Stimulated activated memory B cell treated with anti-CD40 and anti-IgM and Interleukin-4, amounts not matched to agents 10 μg/mL and 1 μg/mL and 100 μg/mL, for 72 hours (primary cell): ENCODE measurements at regions not wholly inside any gene's neighbourhood (a gene's known extent, or its start where the extent isn't known, plus 50 kb on each side); places are given as distances from the start of the nearest gene placed in this dataset.

Source experiments
- ATAC-seq: fragments of 150-1000 bp; cut with Tn5 transposase; 2 replicates; pipeline ENCODE4 v1.10.0; 2021
- H3K27ac Mint-ChIP-seq: one replicate; pipeline ENCODE4 v1.8.0; 2022; ENCODE audit warnings: mild to moderate bottlenecking, mixed read lengths
- H3K27me3 Mint-ChIP-seq: one replicate; pipeline ENCODE4 v1.8.0; 2022; ENCODE audit warnings: mixed read lengths
- H3K36me3 Mint-ChIP-seq: one replicate; pipeline ENCODE4 v1.8.0; 2022; ENCODE audit warnings: mixed read lengths
- H3K4me1 Mint-ChIP-seq: one replicate; pipeline ENCODE4 v1.8.0; 2022; ENCODE audit warnings: mixed read lengths
- H3K4me3 Mint-ChIP-seq: one replicate; pipeline ENCODE4 v1.8.0; 2022; ENCODE audit warnings: mild to moderate bottlenecking, moderate library complexity, mixed read lengths
- H3K9me3 Mint-ChIP-seq: one replicate; pipeline ENCODE4 v1.8.0; 2022; ENCODE audit warnings: mixed read lengths

DNA sequence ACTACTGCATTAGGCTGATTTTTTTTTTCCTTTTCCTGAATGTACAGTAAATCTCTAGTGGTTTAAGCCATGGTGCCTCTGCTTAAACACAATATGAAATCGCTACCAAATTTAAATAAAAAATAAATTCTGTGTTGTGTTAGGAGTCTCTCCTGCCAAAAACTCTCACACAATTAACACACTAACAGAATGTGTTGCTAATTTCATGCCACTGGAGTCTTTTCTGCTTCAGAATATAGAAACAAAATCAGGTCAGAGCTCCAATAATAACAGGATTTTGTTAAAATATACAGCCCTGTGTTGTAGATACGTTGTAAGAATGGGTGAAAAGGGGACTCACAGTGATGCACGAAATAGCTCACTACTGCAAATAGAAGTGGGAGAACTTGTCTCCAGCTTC is 398.8 kb downstream of the ZSWIM6 start:
- Mint-ChIP-seq H3K9me3 (no peaks in the 10 kb centered on the region), H3K4me1 (no peaks in the 10 kb centered on the region), H3K4me3 (no peak overlapping the region), H3K27me3 (peaks cover 26% of the 10 kb centered on the region), H3K27ac (no peak overlapping the region), H3K36me3 (no peaks in the 10 kb centered on the region)
- no peak for ATAC-seq

DNA sequence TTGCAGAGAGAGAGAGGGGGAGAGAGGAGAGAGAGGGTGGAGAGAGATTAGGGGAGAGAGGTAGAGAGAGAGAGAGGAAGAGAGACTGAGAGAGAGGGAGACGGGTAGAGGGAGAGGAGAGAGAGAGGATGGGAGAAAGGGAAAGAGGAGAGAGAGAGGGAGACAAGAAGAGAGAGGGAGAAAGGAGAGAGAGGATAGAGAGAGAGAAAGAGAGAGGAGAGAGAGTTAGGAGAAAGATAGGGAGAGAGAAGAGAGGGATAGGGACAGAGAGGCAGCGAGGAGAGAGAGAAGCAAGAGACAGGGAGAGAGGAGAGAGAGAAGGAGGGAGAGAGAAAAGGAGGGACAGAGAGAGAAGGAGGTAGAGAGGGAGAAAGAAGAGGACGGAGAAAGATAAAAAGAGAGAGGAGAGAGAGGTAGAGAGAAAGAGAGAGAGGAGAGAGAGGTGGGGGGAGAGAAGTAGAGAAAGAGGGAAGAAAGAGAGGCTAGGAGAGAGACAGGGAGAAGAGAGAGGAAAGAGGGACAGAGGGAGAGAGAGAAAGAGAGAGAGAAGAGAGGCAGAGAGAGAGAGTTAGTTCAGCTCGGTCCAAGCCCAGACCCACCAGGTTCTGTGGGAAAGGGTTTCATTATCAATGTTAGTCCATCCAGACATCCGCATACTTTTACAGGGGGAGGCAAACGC is 399.3 kb downstream of the ZSWIM6 start:
- no peak overlapping the region for H3K27ac Mint-ChIP-seq
- H3K27me3 Mint-ChIP-seq, result peaks cover 22% of the 10 kb centered on the region
- H3K4me3 Mint-ChIP-seq, result no peak overlapping the region
- H3K9me3 Mint-ChIP-seq, result no peaks in the 10 kb centered on the region
- no peaks in the 10 kb centered on the region for H3K36me3 Mint-ChIP-seq
- no peak for ATAC-seq
- no peaks in the 10 kb centered on the region for H3K4me1 Mint-ChIP-seq

- no peaks in the 10 kb centered on the region for H3K4me1 Mint-ChIP-seq
- peaks cover 22% of the 10 kb centered on the region for H3K27me3 Mint-ChIP-seq
- ATAC-seq, result no peak
- no peaks in the 10 kb centered on the region for H3K9me3 Mint-ChIP-seq
- H3K27ac Mint-ChIP-seq, result no peak overlapping the region
- no peaks in the 10 kb centered on the region for H3K36me3 Mint-ChIP-seq
- no peak overlapping the region for H3K4me3 Mint-ChIP-seq
Observed at GRCh38 chr5:61731946-61732314, 399.9 kb downstream of the ZSWIM6 start.

DNA sequence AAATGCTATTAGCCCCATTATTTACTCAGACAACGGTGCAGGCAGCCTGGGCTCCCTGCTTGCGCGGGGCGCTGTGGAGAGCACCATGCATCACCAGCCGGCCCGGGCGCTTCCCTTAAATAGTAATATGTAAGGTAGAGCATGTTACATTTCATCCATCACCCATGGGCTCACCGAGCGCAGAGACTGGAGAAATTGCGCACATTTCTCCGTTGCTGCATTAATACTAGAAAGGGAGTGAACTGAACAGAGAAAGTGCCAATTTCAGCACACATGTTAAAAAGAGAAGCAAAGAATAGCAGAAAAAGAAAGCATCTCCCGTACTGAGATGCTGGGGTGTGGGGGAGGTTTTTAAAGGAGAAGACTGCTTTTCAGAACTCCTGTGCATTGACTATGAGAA is 400.3 kb downstream of the ZSWIM6 start:
- no peak overlapping the region for H3K4me3 Mint-ChIP-seq
- ATAC-seq, result no peak

DNA sequence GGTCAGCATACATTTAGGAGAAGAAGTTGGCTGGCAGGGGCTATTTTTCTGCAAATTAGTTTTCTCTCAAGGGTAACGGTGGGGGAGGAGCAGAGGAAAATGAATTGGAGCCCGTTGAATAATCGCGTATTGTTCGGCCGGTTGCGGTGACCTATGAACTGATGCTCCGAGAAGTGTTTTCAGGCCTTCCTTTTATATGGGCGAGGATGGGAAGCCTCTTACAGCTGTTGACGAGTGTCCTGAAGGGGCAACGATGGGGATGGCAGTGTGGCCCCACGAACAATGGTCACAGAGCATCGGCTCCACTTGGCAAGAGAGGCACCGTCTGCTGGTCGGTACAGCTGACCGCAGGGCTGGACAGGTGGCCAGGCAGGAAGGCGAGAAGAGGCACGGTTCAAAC is 400.7 kb downstream of the ZSWIM6 start:
- Mint-ChIP-seq H3K4me3 (no peak overlapping the region), H3K27me3 (peaks cover 22% of the 10 kb centered on the region), H3K36me3 (no peaks in the 10 kb centered on the region), H3K9me3 (no peaks in the 10 kb centered on the region), H3K4me1 (no peaks in the 10 kb centered on the region), H3K27ac (no peak overlapping the region)
- no peak for ATAC-seq

More for the DNA sequence above, 400.3 kb downstream of the ZSWIM6 start:
- no peaks in the 10 kb centered on the region for H3K4me1 Mint-ChIP-seq
- no peak overlapping the region for H3K27ac Mint-ChIP-seq
- no peaks in the 10 kb centered on the region for H3K9me3 Mint-ChIP-seq
- no peaks in the 10 kb centered on the region for H3K36me3 Mint-ChIP-seq
- peaks cover 22% of the 10 kb centered on the region for H3K27me3 Mint-ChIP-seq

DNA sequence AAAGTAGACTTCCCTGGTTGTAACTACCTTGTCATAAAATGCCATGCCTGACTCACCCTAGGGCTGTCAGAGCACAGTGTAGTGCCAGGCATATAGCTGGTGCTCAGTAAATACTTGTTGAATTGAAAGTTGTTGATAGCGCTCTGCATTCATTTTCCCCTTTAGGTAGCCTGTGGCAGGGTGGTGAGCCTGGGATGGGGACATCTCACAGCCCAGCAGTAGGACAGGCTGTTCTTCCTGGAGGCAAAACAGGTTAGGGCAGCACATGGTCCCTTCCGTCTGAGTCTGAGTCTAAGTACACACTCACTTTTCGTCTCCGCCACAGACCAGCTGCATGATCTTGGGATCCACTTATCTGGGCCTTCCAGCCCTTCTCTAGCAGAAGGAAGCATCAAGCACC is 401.9 kb downstream of the ZSWIM6 start:
- Mint-ChIP-seq H3K27me3 (peaks cover 22% of the 10 kb centered on the region), H3K4me3 (no peak overlapping the region), H3K9me3 (no peaks in the 10 kb centered on the region), H3K36me3 (no peaks in the 10 kb centered on the region), H3K27ac (no peak overlapping the region), H3K4me1 (no peaks in the 10 kb centered on the region)
- ATAC-seq, result no peak

DNA sequence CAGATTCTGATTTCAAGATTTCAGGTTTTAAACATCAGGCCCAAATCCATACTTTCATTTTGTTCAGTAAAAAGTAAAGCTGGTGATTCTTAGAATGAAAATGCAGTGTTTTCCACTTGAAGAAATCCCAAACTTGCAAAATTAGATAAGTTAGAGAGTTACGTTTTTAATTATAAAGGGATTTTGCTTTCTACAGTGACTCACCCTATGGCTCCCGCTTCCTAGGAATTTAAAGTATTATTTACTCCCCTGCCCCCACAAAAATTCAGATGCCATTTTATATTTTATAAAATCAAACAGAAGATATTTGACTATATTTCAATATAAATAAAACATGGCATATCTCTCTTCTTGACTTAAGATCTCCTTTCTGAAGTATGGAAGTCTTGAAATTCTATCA is 402.9 kb downstream of the ZSWIM6 start:
- H3K27ac Mint-ChIP-seq, result no peak overlapping the region
- no peaks in the 10 kb centered on the region for H3K9me3 Mint-ChIP-seq
- ATAC-seq, result no peak
- peaks cover 22% of the 10 kb centered on the region for H3K27me3 Mint-ChIP-seq
- no peaks in the 10 kb centered on the region for H3K4me1 Mint-ChIP-seq
- no peak overlapping the region for H3K4me3 Mint-ChIP-seq
- no peaks in the 10 kb centered on the region for H3K36me3 Mint-ChIP-seq

DNA sequence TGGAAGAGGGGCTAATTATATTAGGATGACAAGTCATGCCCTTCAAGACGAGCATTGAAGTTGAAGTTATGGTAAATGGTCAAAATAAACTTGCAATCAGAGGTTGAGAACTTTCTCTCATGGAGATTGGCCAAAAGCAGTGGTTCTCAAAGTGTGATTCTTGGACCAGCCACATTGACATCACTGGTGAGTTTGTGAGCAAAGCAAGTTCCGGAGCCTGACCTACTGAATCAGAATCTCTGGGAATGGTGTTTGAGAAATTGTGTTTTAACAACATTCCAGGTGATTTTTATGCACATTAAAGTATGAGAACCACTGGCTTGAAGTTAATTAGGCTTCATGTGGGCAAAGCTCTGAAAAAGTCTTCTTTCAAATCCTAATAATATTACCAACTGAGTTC is 403.5 kb downstream of the ZSWIM6 start:
- H3K36me3 Mint-ChIP-seq, result no peaks in the 10 kb centered on the region
- no peak overlapping the region for H3K4me3 Mint-ChIP-seq
- H3K27ac Mint-ChIP-seq, result no peak overlapping the region
- H3K4me1 Mint-ChIP-seq, result no peaks in the 10 kb centered on the region
- no peak for ATAC-seq
- no peaks in the 10 kb centered on the region for H3K9me3 Mint-ChIP-seq
- H3K27me3 Mint-ChIP-seq, result peaks cover 22% of the 10 kb centered on the region

DNA sequence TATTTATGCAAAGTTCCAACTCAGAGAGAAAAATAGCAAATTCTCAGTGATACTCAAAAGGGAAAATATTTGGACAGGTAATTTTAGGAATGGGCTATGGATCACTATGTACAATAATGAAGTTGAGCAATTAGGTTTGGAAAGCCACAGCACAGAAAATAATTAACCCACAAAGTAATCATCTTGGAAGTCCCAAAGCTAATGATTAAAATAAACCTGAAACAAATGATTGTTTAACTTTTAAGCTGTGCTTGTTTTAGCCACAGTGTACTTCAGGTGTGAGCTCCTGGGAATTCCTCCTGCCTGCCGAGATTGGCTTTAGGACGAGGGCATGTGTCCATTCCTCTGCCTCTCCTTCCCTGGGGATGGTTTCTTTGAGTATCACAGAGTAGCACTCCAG is 403.9 kb downstream of the ZSWIM6 start:
- Mint-ChIP-seq H3K36me3 (no peaks in the 10 kb centered on the region), H3K4me3 (no peak overlapping the region), H3K9me3 (no peaks in the 10 kb centered on the region), H3K27me3 (peaks cover 18% of the 10 kb centered on the region), H3K4me1 (no peaks in the 10 kb centered on the region), H3K27ac (no peak overlapping the region)
- no peak for ATAC-seq

GRCh38 chr5:61737301-61737963 is 405.4 kb downstream of the ZSWIM6 start:
- H3K4me1 Mint-ChIP-seq, result no peaks in the 10 kb centered on the region
- H3K27ac Mint-ChIP-seq, result no peak overlapping the region
- ATAC-seq, result no peak
- no peaks in the 10 kb centered on the region for H3K9me3 Mint-ChIP-seq
- peaks cover 3% of the 10 kb centered on the region for H3K27me3 Mint-ChIP-seq
- no peak overlapping the region for H3K4me3 Mint-ChIP-seq
- H3K36me3 Mint-ChIP-seq, result no peaks in the 10 kb centered on the region

DNA sequence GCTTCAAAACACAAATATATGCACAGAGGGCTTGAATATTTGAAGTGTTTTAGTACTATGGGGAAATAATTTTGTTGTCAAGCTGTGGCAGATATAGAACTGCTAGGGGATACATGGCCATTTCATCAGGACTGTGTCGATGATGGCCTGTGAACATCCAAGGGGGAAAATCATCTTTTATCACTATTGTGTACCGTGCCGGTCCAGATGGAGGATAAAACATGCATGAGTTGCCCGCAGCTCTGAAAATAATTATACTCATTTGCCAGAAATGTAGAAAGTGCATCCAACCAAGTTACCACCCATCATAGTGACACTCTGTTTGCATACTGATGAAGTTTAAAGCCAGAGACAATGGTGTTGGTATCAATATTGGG is 405.9 kb downstream of the ZSWIM6 start:
- no peaks in the 10 kb centered on the region for H3K4me1 Mint-ChIP-seq
- H3K27me3 Mint-ChIP-seq, result no peaks in the 10 kb centered on the region
- H3K9me3 Mint-ChIP-seq, result no peaks in the 10 kb centered on the region
- H3K4me3 Mint-ChIP-seq, result no peak overlapping the region
- no peak overlapping the region for H3K27ac Mint-ChIP-seq
- ATAC-seq, result no peak
- H3K36me3 Mint-ChIP-seq, result no peaks in the 10 kb centered on the region

DNA sequence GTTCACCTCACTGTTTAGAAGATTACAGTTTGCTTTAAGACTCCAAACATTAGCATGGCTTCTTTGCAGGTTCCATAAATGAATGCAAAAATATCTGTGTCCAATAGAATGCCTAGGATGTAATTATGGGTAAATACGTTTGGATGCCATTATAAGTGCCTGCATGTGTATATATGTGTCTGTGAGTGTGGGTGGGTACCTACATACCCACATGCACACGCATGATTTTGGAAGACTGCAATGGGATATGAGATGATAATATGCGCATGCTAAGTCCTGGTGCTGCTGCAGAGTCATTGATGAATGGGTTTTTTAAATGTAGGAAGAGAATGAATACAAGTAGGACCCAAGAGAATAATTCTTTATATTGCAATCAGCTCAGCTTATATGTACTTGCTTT is 406.4 kb downstream of the ZSWIM6 start:
- H3K27ac Mint-ChIP-seq, result no peak overlapping the region
- no peaks in the 10 kb centered on the region for H3K27me3 Mint-ChIP-seq
- H3K9me3 Mint-ChIP-seq, result no peaks in the 10 kb centered on the region
- no peaks in the 10 kb centered on the region for H3K4me1 Mint-ChIP-seq
- no peak for ATAC-seq
- H3K36me3 Mint-ChIP-seq, result no peaks in the 10 kb centered on the region
- H3K4me3 Mint-ChIP-seq, result no peak overlapping the region

- Mint-ChIP-seq H3K36me3 (no peaks in the 10 kb centered on the region), H3K27me3 (no peaks in the 10 kb centered on the region), H3K4me3 (no peak overlapping the region), H3K4me1 (no peaks in the 10 kb centered on the region), H3K27ac (no peak overlapping the region), H3K9me3 (peaks cover 5% of the 10 kb centered on the region)
- ATAC-seq, result no peak
Observed at GRCh38 chr5:61744690-61745619, 412.9 kb downstream of the ZSWIM6 start.

DNA sequence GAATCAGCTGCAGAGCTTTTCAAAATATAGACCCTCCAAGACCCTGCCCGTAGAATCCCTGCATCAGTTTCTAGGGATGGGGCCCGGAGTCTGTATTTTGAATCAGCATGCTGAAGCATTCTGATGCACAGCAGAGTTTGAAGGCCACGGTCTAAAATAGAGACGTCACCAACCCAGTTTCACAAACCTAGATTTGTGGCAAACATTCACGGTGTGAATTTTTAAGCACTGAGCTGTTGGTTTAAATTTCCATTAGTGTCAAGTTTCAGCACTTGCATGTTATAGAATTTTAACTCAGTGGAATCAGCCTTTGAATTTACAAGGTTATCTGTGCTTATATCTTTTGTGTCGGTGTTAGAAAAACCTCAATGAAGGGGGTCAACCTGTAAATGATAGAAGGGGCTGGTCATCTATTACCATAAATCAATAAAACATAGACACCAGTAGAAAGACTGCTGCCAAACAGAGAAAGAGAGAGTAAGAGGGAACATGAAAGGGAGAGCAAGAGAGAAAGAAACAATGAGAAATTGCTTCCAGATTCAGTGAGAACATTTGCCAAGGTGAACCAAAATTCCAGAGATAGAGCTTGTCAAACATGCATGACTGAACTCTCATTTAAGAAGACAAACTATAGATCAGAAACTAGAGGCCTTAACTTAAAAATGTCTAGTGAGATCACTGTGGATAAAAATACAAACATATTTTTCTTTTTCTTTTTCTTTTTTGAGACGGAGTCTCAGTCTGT is 414.9 kb downstream of the ZSWIM6 start:
- Mint-ChIP-seq H3K27me3 (no peaks in the 10 kb centered on the region), H3K9me3 (peaks cover 6% of the 10 kb centered on the region), H3K36me3 (no peaks in the 10 kb centered on the region), H3K27ac (no peak overlapping the region), H3K4me1 (no peaks in the 10 kb centered on the region), H3K4me3 (no peak overlapping the region)
- no peak for ATAC-seq

GRCh38 chr5:61748121-61748520 is 416.1 kb downstream of the ZSWIM6 start:
- no peak overlapping the region for H3K27ac Mint-ChIP-seq
- ATAC-seq, result no peak
- peaks cover 6% of the 10 kb centered on the region for H3K9me3 Mint-ChIP-seq

More at GRCh38 chr5:61748121-61748520, 416.1 kb downstream of the ZSWIM6 start:
- Mint-ChIP-seq H3K27me3 (no peaks in the 10 kb centered on the region), H3K4me3 (no peak overlapping the region), H3K4me1 (no peaks in the 10 kb centered on the region), H3K36me3 (no peaks in the 10 kb centered on the region)
